Ectodermal cell (in vitro differentiated cells): ENCODE measurements at regions not wholly inside any gene's neighbourhood (a gene's known extent, or its start where the extent isn't known, plus 50 kb on each side); places are given as distances from the start of the nearest gene placed in this dataset.

ENCODE experiments used
- H3K27ac ChIP-seq: 2 replicates; pipeline ENCODE4 v1.7.0; 2013; ENCODE audit warnings: mild to moderate bottlenecking, low read depth, low read length; ENCODE audit not compliant: insufficient read depth, poor library complexity, severe bottlenecking
- H3K27me3 ChIP-seq: 2 replicates; pipeline ENCODE4 v1.7.0; 2013; ENCODE audit warnings: mild to moderate bottlenecking, low read length; ENCODE audit not compliant: insufficient read depth, control insufficient read depth, poor library complexity, severe bottlenecking
- H3K36me3 ChIP-seq: one replicate; pipeline ENCODE4 v1.7.0; 2013; ENCODE audit warnings: low read length; ENCODE audit not compliant: control insufficient read depth, insufficient read depth
- H3K4me1 ChIP-seq: one replicate; pipeline ENCODE4 v1.7.0; 2013; ENCODE audit warnings: low read length; ENCODE audit not compliant: control insufficient read depth, insufficient read depth
- H3K4me3 ChIP-seq: 2 replicates; pipeline ENCODE4 v1.7.0; 2013; ENCODE audit warnings: low read depth, low read length, control low read depth; ENCODE audit not compliant: insufficient read depth
- H3K9me3 ChIP-seq: 2 replicates; pipeline ENCODE4 v1.7.0; 2013; ENCODE audit warnings: mild to moderate bottlenecking, low read length, moderate library complexity; ENCODE audit not compliant: control insufficient read depth
- WGBS, 2 experiments: methylation state at CpG; one replicate each; pipeline ENCODE4 v1.1.7; 2013; ENCODE audit warnings: missing lambda C conversion rate in 2 of 2; 5-methylcytosine and 5-hydroxymethylcytosine counted together

DNA sequence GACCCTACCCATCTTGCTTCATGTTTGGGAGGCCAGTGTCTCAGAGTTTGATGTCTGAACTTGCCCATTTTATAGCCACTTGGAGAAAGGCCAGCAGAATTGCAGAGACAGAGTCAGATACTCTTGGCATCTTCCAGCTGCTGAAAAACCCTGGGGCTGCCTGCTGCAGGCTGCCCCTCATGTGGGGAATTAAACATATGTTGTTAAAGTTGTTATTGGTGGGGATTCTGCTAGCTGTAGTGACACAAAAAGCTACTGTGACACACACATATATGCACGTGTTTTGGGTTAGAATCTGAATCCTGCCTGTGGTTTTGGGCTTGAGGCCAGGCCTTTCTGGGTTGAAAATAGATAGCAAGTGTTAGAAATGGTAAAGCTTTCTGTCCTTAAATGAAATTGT, 1288.4 kb downstream of the AACS start:
- no peaks in the 10 kb centered on the region for H3K27me3 ChIP-seq
- no peak overlapping the region for H3K27ac ChIP-seq
- 96 to 97% methylated on average over 1 of the region's 1 CpG for WGBS, 2 experiments
- H3K4me1 ChIP-seq = no peaks in the 10 kb centered on the region
- H3K9me3 ChIP-seq = no peaks in the 10 kb centered on the region
- H3K4me3 ChIP-seq = no peak overlapping the region
- H3K36me3 ChIP-seq = no peaks in the 10 kb centered on the region

DNA sequence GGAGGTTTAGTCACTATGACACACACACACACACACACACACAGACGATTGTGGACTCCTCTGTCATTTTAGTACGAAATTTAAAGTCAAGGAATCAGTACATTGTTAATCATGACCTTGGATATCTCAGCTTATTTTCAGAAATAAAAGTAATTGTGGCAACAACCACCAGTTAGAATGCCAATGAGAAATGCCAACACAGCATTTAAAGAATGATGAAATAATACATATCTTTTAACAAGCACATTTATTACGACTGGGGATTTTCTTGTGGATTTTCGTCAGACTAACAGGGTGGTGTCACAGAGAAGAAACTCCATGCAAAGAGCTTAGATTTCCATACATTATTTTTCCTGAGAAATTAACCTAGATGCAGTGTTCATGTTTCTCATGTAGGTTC, 1289.4 kb downstream of the AACS start:
- Histone ChIP-seq H3K4me3 (no peak overlapping the region), H3K36me3 (no peaks in the 10 kb centered on the region), H3K27ac (no peak overlapping the region), H3K27me3 (no peaks in the 10 kb centered on the region), H3K9me3 (no peaks in the 10 kb centered on the region), H3K4me1 (no peaks in the 10 kb centered on the region)
- WGBS, 2 experiments = 88 to 100% methylated on average over 3 to 4 of the region's 4 CpGs

DNA sequence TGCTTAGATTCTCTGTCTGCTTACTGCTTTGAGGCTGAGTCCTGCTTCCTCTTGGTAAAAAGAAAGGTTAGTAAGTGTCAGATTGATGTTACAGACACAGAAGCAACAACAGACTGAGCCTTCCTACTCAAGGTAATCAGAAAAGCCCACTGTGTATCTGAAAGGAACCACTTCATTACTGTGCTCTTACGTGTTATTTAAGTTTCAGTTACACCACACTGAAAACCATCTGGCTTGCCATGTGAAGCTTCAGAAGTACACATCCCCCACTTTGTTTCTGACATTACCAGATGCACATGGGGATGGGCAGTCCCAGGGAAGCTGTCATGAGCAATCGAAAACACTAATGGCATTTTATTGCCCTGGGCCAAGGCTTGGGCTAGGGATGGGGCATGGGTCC, 1290.1 kb downstream of the AACS start:
- H3K4me1 ChIP-seq = no peaks in the 10 kb centered on the region
- no peaks in the 10 kb centered on the region for H3K27me3 ChIP-seq
- H3K27ac ChIP-seq = no peak overlapping the region
- no peaks in the 10 kb centered on the region for H3K9me3 ChIP-seq
- H3K4me3 ChIP-seq = no peak overlapping the region
- 96% methylated on average over 2 of the region's 2 CpGs for WGBS, 2 experiments
- no peaks in the 10 kb centered on the region for H3K36me3 ChIP-seq

DNA sequence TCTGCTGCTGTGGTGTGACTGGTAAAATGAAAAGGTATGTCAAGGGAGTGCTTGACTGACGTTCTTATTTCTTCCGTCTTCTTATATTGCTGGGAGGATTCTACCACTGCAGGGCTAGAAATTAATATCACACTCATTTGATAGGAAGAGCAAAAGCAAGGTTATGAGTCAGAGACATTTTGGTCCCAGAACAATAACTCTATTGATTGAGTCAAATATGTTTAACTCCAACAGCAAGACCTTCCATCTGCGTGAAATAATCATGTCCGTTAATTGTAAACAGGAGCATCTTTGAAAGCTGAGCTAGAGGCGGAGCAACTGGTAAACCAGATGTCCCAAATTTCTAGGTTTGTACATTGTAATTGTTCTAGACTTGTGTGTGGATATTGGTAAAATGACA, 1293.6 kb downstream of the AACS start:
- H3K4me3 ChIP-seq = no peak overlapping the region
- H3K4me1 ChIP-seq = no peaks in the 10 kb centered on the region
- H3K27ac ChIP-seq = no peak overlapping the region
- WGBS, 2 experiments = 97 to 99% methylated on average over 5 of the region's 5 CpGs
- no peaks in the 10 kb centered on the region for H3K27me3 ChIP-seq
- no peaks in the 10 kb centered on the region for H3K36me3 ChIP-seq
- no peaks in the 10 kb centered on the region for H3K9me3 ChIP-seq

DNA sequence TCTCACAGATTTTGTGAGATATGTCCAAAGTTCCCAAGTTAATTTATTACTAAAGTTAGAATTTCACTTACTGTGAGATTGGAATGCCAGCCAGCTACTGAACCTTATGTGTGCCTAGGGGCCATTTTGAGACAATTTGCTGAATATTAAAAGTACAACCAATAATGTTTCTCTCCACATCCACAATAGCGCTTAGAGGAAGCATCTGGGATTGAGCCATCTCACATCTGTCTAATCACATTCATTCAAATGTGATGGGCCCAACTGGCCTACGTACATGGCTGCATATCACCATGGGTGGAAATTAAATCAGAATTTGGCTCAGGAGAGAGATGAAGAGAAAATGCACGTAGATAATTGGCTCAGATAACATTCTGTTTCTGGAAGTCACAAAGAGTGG, 1294.0 kb downstream of the AACS start:
- 91 to 93% methylated on average over 3 of the region's 3 CpGs for WGBS, 2 experiments
- H3K36me3 ChIP-seq = no peaks in the 10 kb centered on the region
- no peak overlapping the region for H3K27ac ChIP-seq
- H3K4me3 ChIP-seq = no peak overlapping the region
- no peaks in the 10 kb centered on the region for H3K4me1 ChIP-seq
- no peaks in the 10 kb centered on the region for H3K27me3 ChIP-seq
- no peaks in the 10 kb centered on the region for H3K9me3 ChIP-seq

DNA sequence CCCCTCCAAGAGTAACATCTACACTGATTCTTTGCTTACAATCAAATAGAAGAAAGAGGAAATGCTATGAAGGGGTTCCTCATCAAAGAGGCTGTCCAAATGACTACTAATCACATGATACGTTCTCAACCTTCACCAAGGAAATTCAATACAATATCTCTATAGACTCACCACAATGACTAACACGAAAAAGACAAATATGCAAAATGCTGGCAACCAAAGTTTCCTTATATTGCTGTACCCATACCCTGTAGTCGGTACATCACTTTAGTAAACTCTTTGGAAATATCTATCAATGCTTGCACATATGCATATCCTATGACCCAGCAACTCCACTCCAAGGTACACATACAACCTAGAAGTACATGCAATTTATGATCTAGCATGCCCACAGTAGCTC, 1296.6 kb downstream of the AACS start:
- H3K4me3 ChIP-seq = no peak overlapping the region
- no peaks in the 10 kb centered on the region for H3K9me3 ChIP-seq
- WGBS, 2 experiments = 87 to 91% methylated on average over 3 of the region's 3 CpGs
- no peak overlapping the region for H3K27ac ChIP-seq
- H3K36me3 ChIP-seq = no peaks in the 10 kb centered on the region
- H3K27me3 ChIP-seq = no peaks in the 10 kb centered on the region
- no peaks in the 10 kb centered on the region for H3K4me1 ChIP-seq

DNA sequence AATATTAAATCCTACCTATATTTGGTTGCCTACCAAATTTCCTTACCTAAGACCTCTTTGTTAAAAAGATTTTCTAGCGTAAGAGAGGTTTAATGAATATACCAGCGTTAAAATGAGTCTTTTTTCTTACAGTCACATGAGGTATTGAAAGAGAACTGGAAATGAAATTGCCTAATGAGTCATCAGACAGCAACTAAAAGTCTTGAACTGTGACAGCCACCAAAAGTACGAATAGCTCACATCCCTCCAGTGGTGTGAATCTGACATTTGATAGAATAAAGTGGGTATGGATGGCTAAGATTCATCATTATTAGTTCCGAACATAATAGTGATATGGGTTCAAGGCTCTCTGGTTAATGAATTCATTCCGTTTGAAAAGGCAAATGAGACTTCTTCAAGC, 1297.3 kb downstream of the AACS start:
- no peaks in the 10 kb centered on the region for H3K27me3 ChIP-seq
- no peaks in the 10 kb centered on the region for H3K9me3 ChIP-seq
- no peak overlapping the region for H3K27ac ChIP-seq
- H3K36me3 ChIP-seq = no peaks in the 10 kb centered on the region
- 88 to 89% methylated on average over 5 of the region's 5 CpGs for WGBS, 2 experiments
- H3K4me1 ChIP-seq = no peaks in the 10 kb centered on the region
- H3K4me3 ChIP-seq = no peak overlapping the region

- H3K4me1 ChIP-seq = no peaks in the 10 kb centered on the region
- 79 to 88% methylated on average over 8 to 9 of the region's 9 CpGs for WGBS, 2 experiments
- no peak overlapping the region for H3K27ac ChIP-seq
- no peak overlapping the region for H3K4me3 ChIP-seq
- no peaks in the 10 kb centered on the region for H3K27me3 ChIP-seq
- no peaks in the 10 kb centered on the region for H3K36me3 ChIP-seq
- no peaks in the 10 kb centered on the region for H3K9me3 ChIP-seq
Measured at GRCh38 chr12:126362964-126363363, 1297.7 kb downstream of the AACS start.

DNA sequence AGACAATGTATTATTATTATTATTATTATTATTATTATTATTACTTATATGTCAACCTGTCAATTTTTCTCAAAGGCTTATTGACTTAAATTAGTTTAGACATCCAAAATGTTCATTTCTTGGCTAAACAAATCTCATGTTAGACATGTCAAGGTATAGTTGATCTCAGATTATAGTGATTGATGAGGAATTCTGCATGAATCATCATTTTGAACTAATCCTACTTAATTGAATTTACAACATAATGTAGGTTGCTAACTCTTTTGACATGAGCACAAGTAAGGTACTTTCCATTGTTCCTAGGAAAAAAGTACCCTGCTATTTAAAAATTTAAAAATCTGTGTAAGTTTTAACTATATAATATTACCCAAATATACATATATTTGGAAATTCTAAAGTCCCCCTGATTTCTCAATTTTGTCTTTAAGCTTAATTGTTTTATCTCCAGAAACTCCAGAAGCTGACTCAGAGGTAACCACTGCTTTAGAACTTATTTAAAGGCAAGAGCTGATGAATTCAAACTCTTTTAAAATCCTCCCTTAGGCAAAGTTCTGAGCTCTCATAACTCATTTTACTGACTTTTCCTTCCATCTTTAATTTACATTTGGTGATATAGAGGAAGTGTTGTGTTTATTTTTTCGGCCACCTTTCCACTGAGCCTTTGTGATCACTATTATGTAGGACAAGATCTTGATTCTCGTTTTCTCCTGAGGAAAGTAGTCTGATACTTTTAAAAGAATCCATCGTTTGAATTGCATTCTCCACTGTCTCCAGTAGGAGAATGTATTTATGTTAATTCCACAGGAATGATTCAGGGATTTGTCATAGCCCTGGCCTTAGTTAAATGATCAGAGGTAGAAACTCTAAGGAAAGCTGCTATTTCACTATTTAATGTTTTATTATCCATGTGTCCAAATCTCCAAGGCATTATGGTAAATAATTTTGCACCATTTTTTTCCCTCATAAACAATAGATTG, 1304.5 kb downstream of the AACS start:
- Histone ChIP-seq H3K9me3 (no peaks in the 10 kb centered on the region), H3K36me3 (no peaks in the 10 kb centered on the region), H3K4me3 (no peak overlapping the region), H3K4me1 (no peaks in the 10 kb centered on the region), H3K27me3 (no peaks in the 10 kb centered on the region), H3K27ac (no peak overlapping the region)
- WGBS, 2 experiments = 63 to 78% methylated on average over 2 to 3 of the region's 3 CpGs

GRCh38 chr12:126383506-126383905, 1318.3 kb downstream of the AACS start:
- no peaks in the 10 kb centered on the region for H3K4me1 ChIP-seq
- 89 to 96% methylated on average over 1 to 3 of the region's 3 CpGs for WGBS, 2 experiments
- no peaks in the 10 kb centered on the region for H3K9me3 ChIP-seq
- H3K27me3 ChIP-seq = no peaks in the 10 kb centered on the region
- H3K27ac ChIP-seq = no peak overlapping the region
- H3K4me3 ChIP-seq = no peak overlapping the region
- no peaks in the 10 kb centered on the region for H3K36me3 ChIP-seq
